Mesendoderm (in vitro differentiated cells): ENCODE measurements at regions not wholly inside any gene's neighbourhood (a gene's known extent, or its start where the extent isn't known, plus 50 kb on each side); places are given as distances from the start of the nearest gene placed in this dataset.

Experiments
- DNase-seq: peaks from one replicate; pipeline ENCODE4 v3.0.0; 2013
- H2AK5ac ChIP-seq: 2 replicates; pipeline ENCODE4 v1.6.1; 2013; ENCODE audit warnings: low read length, inconsistent platforms
- H2BK120ac ChIP-seq: 2 replicates; pipeline ENCODE4 v1.6.1; 2013; ENCODE audit warnings: low read depth, mild to moderate bottlenecking, low read length, moderate library complexity, mixed read lengths
- H2BK15ac ChIP-seq: replicated peaks from 2 replicates; pipeline ENCODE4 v1.6.1; 2013; ENCODE audit warnings: low read depth, mild to moderate bottlenecking, moderate library complexity
- H2BK5ac ChIP-seq: 2 replicates; pipeline ENCODE4 v1.6.1; 2013; ENCODE audit warnings: low read length, inconsistent platforms
- H3K18ac ChIP-seq: 2 replicates; pipeline ENCODE4 v1.6.1; 2013; ENCODE audit warnings: mild to moderate bottlenecking, low read length, mixed read lengths
- H3K23ac ChIP-seq: one replicate; pipeline ENCODE4 v1.6.1; 2013; ENCODE audit warnings: low read length
- H3K27ac ChIP-seq: 2 replicates; pipeline ENCODE4 v1.5.1; 2013; ENCODE audit warnings: low read depth, mild to moderate bottlenecking, inconsistent platforms, low read length, moderate library complexity
- H3K27me3 ChIP-seq: 2 replicates; pipeline ENCODE4 v1.6.1; 2013; ENCODE audit warnings: low read length, control low read depth, mild to moderate bottlenecking, inconsistent platforms; ENCODE audit not compliant: insufficient read depth, poor library complexity
- H3K36me3 ChIP-seq: 2 replicates; pipeline ENCODE4 v1.6.1; 2013; ENCODE audit warnings: low read length, inconsistent platforms; ENCODE audit not compliant: control insufficient read depth, insufficient read depth
- H3K4ac ChIP-seq: one replicate; pipeline ENCODE4 v1.6.1; 2013; ENCODE audit warnings: low read depth, mild to moderate bottlenecking, low read length, moderate library complexity
- H3K4me1 ChIP-seq: 2 replicates; pipeline ENCODE4 v1.6.1; 2013; ENCODE audit warnings: low read depth, low read length, inconsistent platforms; ENCODE audit not compliant: control insufficient read depth
- H3K4me2 ChIP-seq: 2 replicates; pipeline ENCODE4 v1.6.1; 2013; ENCODE audit warnings: low read length
- H3K4me3 ChIP-seq: 2 replicates; pipeline ENCODE4 v1.5.1; 2013; ENCODE audit warnings: mild to moderate bottlenecking, low read length
- H3K56ac ChIP-seq: one replicate; pipeline ENCODE4 v1.6.1; 2013; ENCODE audit warnings: low read length
- H3K79me1 ChIP-seq: 2 replicates; pipeline ENCODE4 v1.6.1; 2013; ENCODE audit warnings: low read length, inconsistent platforms
- H3K79me2 ChIP-seq: 2 replicates; pipeline ENCODE4 v1.6.1; 2013; ENCODE audit warnings: mild to moderate bottlenecking, low read length; ENCODE audit not compliant: control insufficient read depth, insufficient read depth
- H3K9ac ChIP-seq: 2 replicates; pipeline ENCODE4 v1.6.1; 2013; ENCODE audit warnings: low read length, inconsistent platforms
- H4K5ac ChIP-seq: one replicate; pipeline ENCODE4 v1.6.1; 2013; ENCODE audit warnings: low read length
- H4K8ac ChIP-seq: one replicate; pipeline ENCODE4 v1.6.1; 2013; ENCODE audit warnings: low read depth, mild to moderate bottlenecking, control low read depth, low read length, moderate library complexity
- WGBS: extraction: QIAGEN DNeasy Blood & Tissue Kit; methylation state at CpG from one replicate; pipeline ENCODE4 v1.1.7; 2013; ENCODE audit warnings: low lambda C conversion rate, missing lambda C conversion rate; ENCODE audit not compliant: insufficient coverage; ENCODE audit errors: extremely low coverage; 5-methylcytosine and 5-hydroxymethylcytosine counted together

DNA sequence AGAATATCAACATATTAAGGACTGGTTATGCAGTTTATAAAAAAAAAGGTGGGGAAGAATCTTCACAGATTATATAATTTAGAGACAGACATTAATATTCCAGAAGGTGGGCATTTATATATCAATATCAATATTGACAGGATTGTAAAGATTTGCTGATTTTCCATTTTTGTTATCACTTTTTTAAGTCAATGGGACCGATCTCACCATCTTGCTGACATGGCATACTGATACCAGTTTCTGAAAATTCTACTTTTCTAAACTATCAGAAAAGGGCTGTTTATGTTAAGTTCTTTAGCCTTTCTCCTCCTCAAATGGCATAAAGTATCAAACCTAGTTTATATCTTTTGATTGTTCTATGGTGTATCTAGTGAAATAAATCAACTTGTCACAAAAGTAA, 344.1 kb upstream of the SOX5 start:
- Histone ChIP-seq H3K79me2 (no peaks in the 10 kb centered on the region), H3K27ac (no peak overlapping the region), H3K9ac (no peak overlapping the region), H3K79me1 (no peaks in the 10 kb centered on the region), H3K4ac (no peak overlapping the region), H2AK5ac (no peak overlapping the region), H4K5ac (no peak overlapping the region), H3K18ac (no peak overlapping the region), H3K4me1 (peaks cover 7% of the 10 kb centered on the region), H3K4me2 (no peak overlapping the region), H3K36me3 (no peaks in the 10 kb centered on the region), H3K4me3 (no peak overlapping the region), H2BK15ac (no peak overlapping the region), H3K23ac (no peak overlapping the region), H4K8ac (no peak overlapping the region), H3K56ac (no peak overlapping the region), H2BK120ac (no peak overlapping the region), H3K27me3 (no peaks in the 10 kb centered on the region), H2BK5ac (no peak overlapping the region)
- DNase-seq, result no peak
- WGBS, result no CpG with 5 or more reads among the region's 1 CpG

DNA sequence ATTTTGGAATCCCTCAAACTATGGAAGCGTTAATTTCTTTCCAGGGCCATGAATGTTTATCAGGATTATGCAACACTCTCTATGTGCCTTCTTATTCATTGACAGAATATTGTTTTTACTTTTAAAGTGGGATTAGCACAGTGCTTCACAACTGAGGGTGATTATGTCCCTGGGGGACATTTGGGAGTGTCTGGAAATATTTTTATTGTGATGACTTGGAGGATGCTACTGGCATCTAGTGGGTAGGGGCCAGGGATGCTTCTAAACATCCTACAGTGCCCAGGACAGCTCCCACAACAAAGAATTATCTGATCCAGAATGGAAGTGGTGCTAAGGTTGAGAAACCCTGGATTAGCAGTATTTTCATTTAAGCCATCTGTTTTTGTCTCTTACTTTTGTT, 338.5 kb upstream of the SOX5 start:
- WGBS, result no CpG with 5 or more reads among the region's 1 CpG
- Histone ChIP-seq H2BK120ac (no peak overlapping the region), H3K9ac (no peak overlapping the region), H3K79me2 (no peaks in the 10 kb centered on the region), H2AK5ac (no peak overlapping the region), H3K4me2 (no peak overlapping the region), H2BK15ac (peak overlapping the region; percentile 57), H3K18ac (no peak overlapping the region), H3K27ac (no peak overlapping the region), H2BK5ac (no peak overlapping the region), H3K27me3 (no peaks in the 10 kb centered on the region), H3K4ac (no peak overlapping the region), H3K23ac (no peak overlapping the region), H3K4me1 (no peaks in the 10 kb centered on the region), H3K36me3 (no peaks in the 10 kb centered on the region), H3K56ac (no peak overlapping the region), H3K79me1 (no peaks in the 10 kb centered on the region), H3K4me3 (no peak overlapping the region), H4K5ac (no peak overlapping the region), H4K8ac (no peak overlapping the region)
- DNase-seq, result no peak

DNA sequence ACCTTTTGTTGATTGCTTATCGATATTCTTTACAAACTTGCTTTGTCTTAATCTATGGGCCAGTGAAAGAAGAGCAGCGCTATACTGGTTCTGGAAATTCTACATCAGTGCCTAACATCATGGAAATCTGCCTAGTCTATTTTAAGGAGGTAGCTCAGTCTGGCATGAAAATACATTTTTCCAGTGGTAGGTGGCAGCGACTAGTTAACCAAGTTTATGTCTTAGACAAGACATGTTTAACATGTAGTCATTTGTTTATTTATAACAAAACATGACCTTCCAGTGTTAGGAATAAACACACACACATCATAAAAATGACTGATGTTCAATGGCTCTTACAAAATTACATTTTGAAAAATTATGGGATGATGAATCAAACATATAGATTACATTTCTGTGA, 336.0 kb upstream of the SOX5 start:
- H3K4me2 ChIP-seq, result no peak overlapping the region
- no peak overlapping the region for H4K8ac ChIP-seq
- no peak overlapping the region for H2BK5ac ChIP-seq
- H3K79me1 ChIP-seq, result no peaks in the 10 kb centered on the region
- H3K79me2 ChIP-seq, result no peaks in the 10 kb centered on the region
- H3K27me3 ChIP-seq, result no peaks in the 10 kb centered on the region
- no peak overlapping the region for H2BK120ac ChIP-seq
- no peak overlapping the region for H3K23ac ChIP-seq
- no peak overlapping the region for H3K4ac ChIP-seq
- H4K5ac ChIP-seq, result no peak overlapping the region
- H3K4me3 ChIP-seq, result no peak overlapping the region
- no peaks in the 10 kb centered on the region for H3K36me3 ChIP-seq
- no peak overlapping the region for H3K56ac ChIP-seq
- no peaks in the 10 kb centered on the region for H3K4me1 ChIP-seq
- no peak overlapping the region for H3K18ac ChIP-seq
- WGBS, result no CpG with 5 or more reads among the region's 3 CpGs
- H2BK15ac ChIP-seq, result no peak overlapping the region
- no peak overlapping the region for H2AK5ac ChIP-seq
- no peak overlapping the region for H3K27ac ChIP-seq
- H3K9ac ChIP-seq, result no peak overlapping the region
- DNase-seq, result no peak

DNA sequence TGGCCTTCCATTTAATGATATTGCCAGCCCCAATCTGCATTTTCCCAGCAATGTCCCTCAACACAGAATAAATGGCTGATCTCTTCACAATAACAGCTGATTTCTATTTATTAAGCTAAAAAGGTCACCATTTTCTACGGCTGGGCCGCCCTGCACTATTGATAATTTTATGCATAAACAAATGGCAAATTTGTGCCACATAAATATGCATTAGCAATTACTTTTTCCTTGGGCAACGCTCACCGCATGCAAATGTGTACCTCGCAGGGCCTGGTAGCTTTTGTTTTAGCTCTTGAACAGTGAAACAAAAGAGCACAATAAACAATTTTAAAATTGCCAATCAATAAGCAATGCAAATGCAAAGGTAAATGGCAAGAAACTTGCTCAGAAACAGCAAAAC, 331.9 kb upstream of the SOX5 start:
- Histone ChIP-seq H4K5ac (no peak overlapping the region), H2BK15ac (no peak overlapping the region)

DNA sequence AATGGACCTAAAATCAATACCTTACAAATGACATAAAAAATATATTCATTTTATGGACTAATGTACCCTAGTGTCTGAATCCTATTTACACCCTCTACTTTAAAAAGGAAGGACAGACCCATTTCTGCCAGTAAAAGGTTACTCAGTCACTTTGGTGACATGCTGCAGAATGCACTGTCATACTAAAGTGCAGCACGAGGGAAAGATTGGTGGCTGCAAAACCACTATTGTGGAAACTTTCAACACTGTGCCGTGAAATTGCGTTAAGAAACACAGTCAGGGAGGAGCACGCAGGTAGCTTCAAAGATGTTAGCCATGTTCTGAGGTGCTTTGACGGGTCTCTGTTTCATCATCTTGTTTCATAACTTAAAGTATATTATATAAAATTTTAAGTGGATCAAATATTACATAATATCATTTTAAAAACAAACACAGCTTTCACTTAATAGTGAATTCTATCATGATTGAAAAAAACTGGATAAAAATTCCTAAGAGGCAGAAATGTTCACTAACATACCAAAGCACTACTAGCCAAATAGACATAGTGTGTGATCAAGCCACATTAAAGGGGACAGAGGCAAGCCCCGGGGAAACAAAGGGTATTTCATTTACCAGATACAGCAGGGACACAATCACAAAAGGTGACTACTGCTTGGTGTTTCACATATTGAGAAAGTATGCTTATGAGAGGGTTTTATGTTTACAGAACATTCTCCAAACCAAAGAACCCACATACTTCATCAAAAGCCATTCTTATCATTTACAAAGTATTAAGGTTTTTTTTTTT, 330.8 kb upstream of the SOX5 start:
- no peak overlapping the region for H3K23ac ChIP-seq
- H4K5ac ChIP-seq, result no peak overlapping the region
- no peaks in the 10 kb centered on the region for H3K79me2 ChIP-seq
- H3K27ac ChIP-seq, result no peak overlapping the region
- WGBS, result no CpG with 5 or more reads among the region's 6 CpGs
- H2BK120ac ChIP-seq, result no peak overlapping the region
- H2AK5ac ChIP-seq, result no peak overlapping the region
- no peaks in the 10 kb centered on the region for H3K27me3 ChIP-seq
- H3K79me1 ChIP-seq, result no peaks in the 10 kb centered on the region
- H4K8ac ChIP-seq, result no peak overlapping the region
- no peak overlapping the region for H2BK15ac ChIP-seq
- H3K4ac ChIP-seq, result no peak overlapping the region
- no peak overlapping the region for H3K18ac ChIP-seq
- H2BK5ac ChIP-seq, result no peak overlapping the region
- no peaks in the 10 kb centered on the region for H3K36me3 ChIP-seq
- no peak overlapping the region for H3K9ac ChIP-seq
- H3K4me1 ChIP-seq, result no peaks in the 10 kb centered on the region
- H3K4me2 ChIP-seq, result no peak overlapping the region
- H3K4me3 ChIP-seq, result no peak overlapping the region
- DNase-seq, result no peak
- no peak overlapping the region for H3K56ac ChIP-seq

More for the DNA sequence above, 331.9 kb upstream of the SOX5 start:
- Histone ChIP-seq H3K18ac (peak overlapping the region; percentile 30), H3K4me2 (no peak overlapping the region), H3K27me3 (no peaks in the 10 kb centered on the region), H3K27ac (no peak overlapping the region), H3K4me3 (no peak overlapping the region), H2BK120ac (no peak overlapping the region), H3K23ac (no peak overlapping the region), H3K4me1 (no peaks in the 10 kb centered on the region), H3K56ac (no peak overlapping the region), H4K8ac (no peak overlapping the region), H3K79me2 (no peaks in the 10 kb centered on the region), H2BK5ac (no peak overlapping the region), H3K79me1 (no peaks in the 10 kb centered on the region), H3K9ac (no peak overlapping the region), H2AK5ac (no peak overlapping the region), H3K36me3 (no peaks in the 10 kb centered on the region), H3K4ac (no peak overlapping the region)
- no peak for DNase-seq
- no CpG with 5 or more reads among the region's 5 CpGs for WGBS

DNA sequence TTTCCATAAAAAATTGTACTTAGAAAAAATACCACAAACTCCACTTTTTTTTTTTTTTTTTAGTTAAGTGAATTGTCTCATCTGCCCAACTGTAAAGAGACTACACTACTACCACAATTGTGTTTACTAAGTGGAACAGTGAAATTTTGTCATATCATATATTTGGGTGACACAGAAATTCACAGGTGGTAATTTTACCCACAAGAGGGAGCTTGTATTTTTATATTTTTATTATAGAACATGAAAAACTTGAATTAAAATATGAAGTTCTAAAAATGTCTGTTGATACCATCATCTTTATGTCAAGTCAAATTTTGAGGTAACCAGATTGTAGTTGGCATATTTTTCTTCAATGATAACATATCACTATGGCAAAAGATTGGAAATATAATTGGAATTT, 329.4 kb upstream of the SOX5 start:
- no peak overlapping the region for H3K4ac ChIP-seq
- H3K4me3 ChIP-seq, result no peak overlapping the region
- H3K56ac ChIP-seq, result no peak overlapping the region
- H2BK15ac ChIP-seq, result no peak overlapping the region
- H3K36me3 ChIP-seq, result no peaks in the 10 kb centered on the region
- no peak overlapping the region for H3K27ac ChIP-seq
- no peaks in the 10 kb centered on the region for H3K4me1 ChIP-seq
- H3K9ac ChIP-seq, result no peak overlapping the region
- DNase-seq, result no peak
- H3K79me2 ChIP-seq, result no peaks in the 10 kb centered on the region
- H3K18ac ChIP-seq, result no peak overlapping the region
- no peak overlapping the region for H4K5ac ChIP-seq
- H3K27me3 ChIP-seq, result no peaks in the 10 kb centered on the region
- no peaks in the 10 kb centered on the region for H3K79me1 ChIP-seq
- H2AK5ac ChIP-seq, result no peak overlapping the region
- H4K8ac ChIP-seq, result no peak overlapping the region
- no peak overlapping the region for H2BK120ac ChIP-seq
- no peak overlapping the region for H2BK5ac ChIP-seq
- no peak overlapping the region for H3K23ac ChIP-seq
- H3K4me2 ChIP-seq, result no peak overlapping the region
